PFSK-1 (cell line): ENCODE measurements at regions not wholly inside any gene's neighbourhood (a gene's known extent, or its start where the extent isn't known, plus 50 kb on each side); places are given as distances from the start of the nearest gene placed in this dataset.

Experiments
- POLR2AphosphoS5 ChIP-seq: IDR thresholded peaks from 2 replicates; pipeline ENCODE4 v1.6.1; 2012; ENCODE audit warnings: low read depth, mild to moderate bottlenecking, control low read depth, low read length, moderate library complexity
- REST ChIP-seq, 2 experiments: IDR thresholded peaks; 2 replicates each; pipeline versions ENCODE4 v1.6.1 to v1.8.0; 2011 to 2012; ENCODE audit warnings: low read depth in 2 of 2, low read length in 2 of 2, control low read depth in 1 of 2, inconsistent platforms in 1 of 2, mild to moderate bottlenecking in 1 of 2, moderate library complexity in 1 of 2; ENCODE audit not compliant: insufficient read depth in 1 of 2
- TAF1 ChIP-seq: IDR thresholded peaks from 2 replicates; pipeline ENCODE4 v1.6.1; 2012; ENCODE audit warnings: low read length, control low read depth, borderline replicate concordance; ENCODE audit not compliant: insufficient read depth

- TF ChIP-seq POLR2AphosphoS5 (no peak), REST (IDR thresholded peaks at IDR 0.05; ENCODE audit: insufficient read depth in 1 of 2, low read depth in 2 of 2, low read length in 2 of 2) (no peak), TAF1 (no peak)
Measured at GRCh38 chr9:91082731-91083130, 279.0 kb downstream of the AUH start.
